RWPE1 (cell line): ENCODE measurements at regions not wholly inside any gene's neighbourhood (a gene's known extent, or its start where the extent isn't known, plus 50 kb on each side); places are given as distances from the start of the nearest gene placed in this dataset.
"Not testable (repeated sequence)": the region's sequence is repeated elsewhere in the genome, so short reads cannot be mapped to it uniquely, and the experiment has no call there.

Experiments used
- CTCF ChIA-PET: fragments of 350-600 bp; sonication (Branson Sonifier 250); formaldehyde crosslinking; extraction: SDS; loops from one replicate; lab custom pipeline; 2021; lab: Yijun Ruan, JAX
- POLR2A ChIA-PET: fragments of 400-600 bp; formaldehyde crosslinking; extraction: SDS; loops from one replicate; lab custom pipeline; 2020; ENCODE audit warnings: antibody characterized with exemption; ENCODE audit not compliant: low non-redundant PET; lab: Yijun Ruan, JAX
- DNase-seq: peaks from one replicate; pipeline ENCODE4 v3.0.0; 2012; ENCODE audit warnings: low spot score
- H3K27ac ChIP-seq: fragments of 450-650 bp; 2 replicates; pipeline ENCODE4 v1.5.1; 2017
- TF ChIP-seq, protein P1 (sequence below): fragments of 450-650 bp; conservative IDR thresholded peaks from 2 replicates; pipeline ENCODE4 v1.5.1; 2017; ENCODE audit warnings: low read depth, mild to moderate bottlenecking

DNA sequence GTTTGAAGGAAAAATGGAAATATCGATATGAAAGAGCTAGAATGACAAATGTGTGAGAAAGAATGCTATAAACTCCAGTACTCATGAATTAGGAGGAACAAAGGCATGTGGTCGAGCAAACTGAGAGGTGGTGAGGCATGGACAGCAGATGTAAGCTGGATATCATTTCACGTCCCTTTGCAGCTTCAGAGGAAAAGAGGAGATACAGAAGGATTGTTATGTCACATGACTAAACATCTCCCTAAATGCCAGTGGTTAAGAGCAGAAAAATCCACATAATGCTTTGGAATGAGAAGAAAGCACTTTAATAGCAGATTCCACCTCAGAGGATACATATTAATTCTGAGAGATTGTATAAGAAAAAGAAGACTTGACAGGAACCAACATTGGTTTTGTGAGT, 248.7 kb downstream of the ZIC4 start:
- H3K27ac ChIP-seq, result no peak overlapping the region
- CTCF ChIA-PET, result no interaction called here
- TF ChIP-seq, protein P1, sequence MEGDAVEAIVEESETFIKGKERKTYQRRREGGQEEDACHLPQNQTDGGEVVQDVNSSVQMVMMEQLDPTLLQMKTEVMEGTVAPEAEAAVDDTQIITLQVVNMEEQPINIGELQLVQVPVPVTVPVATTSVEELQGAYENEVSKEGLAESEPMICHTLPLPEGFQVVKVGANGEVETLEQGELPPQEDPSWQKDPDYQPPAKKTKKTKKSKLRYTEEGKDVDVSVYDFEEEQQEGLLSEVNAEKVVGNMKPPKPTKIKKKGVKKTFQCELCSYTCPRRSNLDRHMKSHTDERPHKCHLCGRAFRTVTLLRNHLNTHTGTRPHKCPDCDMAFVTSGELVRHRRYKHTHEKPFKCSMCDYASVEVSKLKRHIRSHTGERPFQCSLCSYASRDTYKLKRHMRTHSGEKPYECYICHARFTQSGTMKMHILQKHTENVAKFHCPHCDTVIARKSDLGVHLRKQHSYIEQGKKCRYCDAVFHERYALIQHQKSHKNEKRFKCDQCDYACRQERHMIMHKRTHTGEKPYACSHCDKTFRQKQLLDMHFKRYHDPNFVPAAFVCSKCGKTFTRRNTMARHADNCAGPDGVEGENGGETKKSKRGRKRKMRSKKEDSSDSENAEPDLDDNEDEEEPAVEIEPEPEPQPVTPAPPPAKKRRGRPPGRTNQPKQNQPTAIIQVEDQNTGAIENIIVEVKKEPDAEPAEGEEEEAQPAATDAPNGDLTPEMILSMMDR, result no peak
- no peak for DNase-seq
- POLR2A ChIA-PET, result no interaction called here

DNA sequence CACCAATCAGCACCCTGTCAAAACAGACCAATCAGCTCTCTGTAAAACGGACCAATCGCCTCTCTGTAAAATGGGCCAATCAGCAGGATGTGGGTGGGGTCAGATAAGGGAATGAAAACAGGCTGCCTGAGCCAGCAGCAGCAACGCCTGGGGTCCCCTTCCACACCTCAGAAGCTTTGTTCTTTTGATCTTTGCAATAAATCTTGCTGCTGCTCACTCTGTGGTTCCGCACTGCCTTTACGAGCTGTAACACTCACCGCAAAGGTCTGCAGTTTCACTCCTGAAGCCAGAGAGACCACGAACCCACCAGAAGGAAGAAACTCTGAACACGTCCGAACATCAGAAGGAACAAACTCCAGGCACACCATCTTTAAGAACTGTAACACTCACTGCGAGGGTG, 251.4 kb downstream of the ZIC4 start:
- POLR2A ChIA-PET, CTCF ChIA-PET, H3K27ac ChIP-seq, DNase-seq: not testable (repeated sequence)

DNA sequence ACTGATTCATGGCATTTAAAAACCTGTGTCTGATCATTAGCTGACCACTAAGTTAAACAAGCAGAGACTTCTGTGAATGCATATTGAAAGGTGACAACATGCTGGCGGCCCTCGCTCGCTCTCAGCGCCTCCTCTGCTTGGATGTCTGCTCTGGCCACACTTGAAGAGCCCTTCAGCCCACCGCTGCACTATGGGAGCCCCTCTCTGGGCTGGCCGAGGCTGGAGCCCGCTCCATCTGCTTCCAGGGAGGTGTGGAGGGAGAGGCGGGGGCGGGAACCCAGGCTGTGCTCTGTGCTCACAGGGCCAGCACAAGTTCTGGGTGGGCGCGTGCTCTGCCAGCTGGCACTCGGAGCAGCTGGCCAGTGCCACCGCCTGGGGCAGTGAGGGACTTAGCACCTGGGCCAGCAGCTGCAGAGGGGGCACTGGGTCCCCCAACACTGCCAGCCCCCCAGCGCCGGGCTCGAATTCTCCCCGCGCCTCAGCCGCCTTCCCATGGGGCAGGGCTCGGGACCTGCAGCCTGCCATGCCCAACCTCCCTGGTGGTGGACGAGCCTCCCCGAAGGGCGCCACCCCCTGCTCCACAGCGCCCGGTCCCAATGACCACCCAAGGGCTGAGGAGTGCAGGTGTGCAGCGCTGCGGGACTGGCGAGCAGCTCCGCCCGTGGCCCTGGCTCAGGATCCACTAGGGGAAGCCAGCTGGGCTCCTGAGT, 252.4 kb downstream of the ZIC4 start:
- ChIA-PET POLR2A (no interaction called here), CTCF (no interaction called here)
- no peak overlapping the region for H3K27ac ChIP-seq
- TF ChIP-seq, protein P1, result no peak
- DNase-seq, result no peak

DNA sequence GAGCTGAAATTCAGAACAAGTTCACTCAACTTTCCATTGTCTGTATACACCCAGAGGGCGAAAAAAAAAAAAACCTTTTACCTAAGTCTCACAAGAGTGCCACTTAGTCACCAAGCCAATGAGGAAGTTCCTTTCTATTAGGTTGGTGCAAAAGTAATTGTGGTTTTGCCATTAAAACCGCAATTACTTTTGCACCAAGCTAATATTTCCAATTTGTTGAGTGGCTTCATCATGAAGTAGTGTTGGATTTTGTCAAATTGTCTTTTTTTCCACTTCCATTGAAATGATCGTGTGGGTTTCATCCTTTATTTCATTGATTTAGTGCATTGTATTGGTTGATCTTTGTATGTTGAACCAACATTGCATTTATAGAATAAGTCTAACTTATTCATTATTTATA, 253.9 kb downstream of the ZIC4 start:
- ChIA-PET CTCF (no interaction called here), POLR2A (no interaction called here)
- DNase-seq, result no peak
- TF ChIP-seq, protein P1, result no peak
- H3K27ac ChIP-seq, result no peak overlapping the region

DNA sequence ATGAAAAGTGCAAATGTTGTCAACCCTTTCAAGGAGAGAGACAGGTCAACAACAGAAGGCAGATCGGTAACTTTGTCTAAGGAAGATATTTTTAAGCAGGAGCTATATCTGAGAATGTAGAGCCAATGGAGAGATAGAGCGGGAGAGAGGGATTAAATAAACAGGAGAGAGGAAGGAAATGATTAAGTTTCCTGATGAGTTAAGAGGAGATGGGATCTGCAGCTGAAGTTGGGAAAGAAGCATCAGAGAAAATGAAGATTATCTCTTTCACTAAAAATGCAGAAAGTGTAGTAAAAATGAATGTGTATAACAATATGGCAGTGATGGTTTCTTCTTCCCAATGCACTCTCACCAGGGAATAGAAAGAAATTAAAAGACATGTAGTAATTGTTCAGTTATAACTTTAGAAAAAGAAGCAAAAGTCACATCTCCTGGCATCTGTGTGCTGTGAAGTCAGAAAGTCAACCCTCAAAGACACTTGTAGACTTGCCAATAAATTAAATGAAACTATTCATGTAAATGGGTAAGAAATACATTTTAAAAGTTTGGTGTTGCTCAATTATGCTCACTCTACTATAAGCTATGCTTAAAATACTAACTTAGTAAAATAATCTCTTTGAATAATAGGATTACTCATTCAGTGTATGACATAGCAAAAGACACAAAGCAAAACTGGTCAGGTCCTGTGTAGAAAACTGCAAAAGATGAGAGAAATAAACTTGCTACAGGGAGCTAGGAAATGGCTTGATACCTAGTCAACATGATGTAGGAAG, 264.6 kb downstream of the ZIC4 start:
- H3K27ac ChIP-seq, result no peak overlapping the region
- TF ChIP-seq, protein P1, result no peak
- DNase-seq, result no peak
- ChIA-PET CTCF (interaction anchor here (0.5 kb wide), 1 partner anchor 547 kb away, joined by 3 read pairs; no protein-coding TSS in a partner anchor), POLR2A (no interaction called here)

DNA sequence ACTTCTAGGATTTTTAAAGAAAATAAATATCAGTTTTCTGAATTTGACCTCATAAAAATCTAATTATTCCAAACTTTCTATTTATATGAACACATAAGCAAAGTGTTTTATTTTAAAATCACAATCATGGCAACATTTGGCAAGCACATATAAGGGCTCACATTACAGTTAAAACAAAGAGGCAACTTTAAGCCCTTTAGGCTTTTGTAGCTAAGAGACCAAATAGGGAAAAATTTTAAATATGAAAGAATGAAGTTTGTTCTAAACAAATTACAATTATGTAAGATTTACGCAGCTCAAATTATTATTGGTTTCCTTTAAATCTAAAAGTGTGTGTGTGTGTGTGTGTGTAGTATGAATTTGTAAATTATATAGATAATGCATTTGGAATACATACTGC, 267.0 kb downstream of the ZIC4 start:
- TF ChIP-seq, protein P1, result no peak
- ChIA-PET CTCF (no interaction called here), POLR2A (no interaction called here)
- no peak overlapping the region for H3K27ac ChIP-seq
- no peak for DNase-seq

DNA sequence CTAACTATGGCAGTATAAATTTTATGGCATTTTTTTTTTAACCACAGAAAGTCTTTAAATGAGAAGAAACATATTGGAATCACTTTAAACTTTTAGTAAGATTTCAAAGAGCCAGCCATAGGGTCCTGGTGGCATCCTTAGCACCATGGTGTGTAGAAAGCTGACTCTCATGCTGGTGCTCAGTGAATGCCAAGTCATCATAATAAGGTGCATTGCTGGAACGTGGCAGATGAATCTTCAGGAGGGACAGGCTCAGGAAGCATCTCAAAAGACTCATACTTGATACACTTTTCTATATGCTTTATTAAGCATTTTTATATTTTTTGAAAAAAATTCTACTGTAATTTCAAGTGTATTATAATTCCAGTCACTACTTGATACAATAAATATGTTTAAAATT, 274.2 kb downstream of the ZIC4 start:
- TF ChIP-seq, protein P1, result no peak
- CTCF ChIA-PET, result no interaction called here

More for the DNA sequence above, 274.2 kb downstream of the ZIC4 start:
- no peak overlapping the region for H3K27ac ChIP-seq
- POLR2A ChIA-PET, result no interaction called here
- DNase-seq, result no peak
